ENCODE measurements at regions not wholly inside any gene's neighbourhood (a gene's known extent, or its start where the extent isn't known, plus 50 kb on each side); places are given as distances from the start of the nearest gene placed in this dataset.

DNA sequence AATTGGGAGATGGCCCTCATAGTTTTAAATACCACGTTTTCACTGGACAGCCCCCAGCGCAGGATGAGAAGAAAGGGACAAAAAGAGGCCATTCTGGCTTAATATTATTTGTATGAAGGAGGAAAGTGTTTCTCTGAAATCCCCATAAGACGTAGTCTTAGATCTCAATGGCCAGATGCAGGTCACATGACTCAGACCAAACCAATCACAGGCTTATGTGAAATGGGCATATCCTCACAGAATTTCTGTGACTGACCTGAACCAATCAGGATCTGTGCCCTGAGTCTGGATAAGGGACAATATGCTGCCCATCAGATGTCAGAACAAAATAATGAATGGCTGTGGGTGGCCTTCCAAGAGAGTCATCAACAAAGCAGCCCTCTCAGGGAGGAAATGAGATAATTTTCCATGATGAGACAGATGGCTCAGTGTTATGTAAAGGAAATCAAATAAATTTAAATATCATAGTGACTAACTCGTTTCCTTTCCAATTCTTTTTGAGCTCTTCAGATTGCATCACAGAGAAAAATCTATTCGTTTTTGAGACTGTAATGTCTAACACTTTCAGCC is 1009.5 kb upstream of the TMEM132C start:
- no peak overlapping the region for H3K4me3 ChIP-seq (ENCODE audit: low read depth, low read length)
- peak; percentile 81 for DNase-seq (ENCODE audit: low read depth)
- TF ChIP-seq, protein P1, sequence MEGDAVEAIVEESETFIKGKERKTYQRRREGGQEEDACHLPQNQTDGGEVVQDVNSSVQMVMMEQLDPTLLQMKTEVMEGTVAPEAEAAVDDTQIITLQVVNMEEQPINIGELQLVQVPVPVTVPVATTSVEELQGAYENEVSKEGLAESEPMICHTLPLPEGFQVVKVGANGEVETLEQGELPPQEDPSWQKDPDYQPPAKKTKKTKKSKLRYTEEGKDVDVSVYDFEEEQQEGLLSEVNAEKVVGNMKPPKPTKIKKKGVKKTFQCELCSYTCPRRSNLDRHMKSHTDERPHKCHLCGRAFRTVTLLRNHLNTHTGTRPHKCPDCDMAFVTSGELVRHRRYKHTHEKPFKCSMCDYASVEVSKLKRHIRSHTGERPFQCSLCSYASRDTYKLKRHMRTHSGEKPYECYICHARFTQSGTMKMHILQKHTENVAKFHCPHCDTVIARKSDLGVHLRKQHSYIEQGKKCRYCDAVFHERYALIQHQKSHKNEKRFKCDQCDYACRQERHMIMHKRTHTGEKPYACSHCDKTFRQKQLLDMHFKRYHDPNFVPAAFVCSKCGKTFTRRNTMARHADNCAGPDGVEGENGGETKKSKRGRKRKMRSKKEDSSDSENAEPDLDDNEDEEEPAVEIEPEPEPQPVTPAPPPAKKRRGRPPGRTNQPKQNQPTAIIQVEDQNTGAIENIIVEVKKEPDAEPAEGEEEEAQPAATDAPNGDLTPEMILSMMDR (IDR thresholded peaks at IDR 0.05; ENCODE audit: insufficient read depth, low read length), result no peak

- DNase-seq (ENCODE audit: low read depth), result no peak
- TF ChIP-seq, protein P1 (IDR thresholded peaks at IDR 0.05; ENCODE audit: insufficient read depth, low read length), result no peak
- H3K4me3 ChIP-seq (ENCODE audit: low read depth, low read length), result no peak overlapping the region
Observed at GRCh38 chr12:127260531-127260930, 1006.4 kb upstream of the TMEM132C start.

GRCh38 chr12:127260999-127261398 is 1006.0 kb upstream of the TMEM132C start:
- TF ChIP-seq, protein P1 (IDR thresholded peaks at IDR 0.05; ENCODE audit: insufficient read depth, low read length), result no peak
- no peak for DNase-seq (ENCODE audit: low read depth)
- H3K4me3 ChIP-seq (ENCODE audit: low read depth, low read length), result no peak overlapping the region

DNA sequence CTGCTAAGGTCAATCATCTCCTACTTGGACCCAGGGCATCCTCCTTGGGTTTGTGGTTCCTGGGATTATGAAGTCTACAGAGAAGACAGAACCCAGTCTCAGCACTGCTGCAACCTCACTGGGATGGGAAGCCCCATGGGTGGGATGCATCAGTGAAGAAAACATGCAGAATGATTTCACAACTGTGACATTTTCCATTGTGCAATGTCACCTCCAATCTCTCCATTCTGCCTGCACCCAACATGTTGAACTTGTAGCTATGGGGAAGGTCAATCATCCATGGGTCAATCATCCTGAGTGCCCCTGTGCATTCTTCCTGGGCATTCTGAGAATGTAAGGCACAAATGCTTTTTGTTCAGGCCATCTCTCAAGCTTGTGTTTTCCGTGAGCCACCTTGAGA is 1004.4 kb upstream of the TMEM132C start:
- TF ChIP-seq, protein P1 (IDR thresholded peaks at IDR 0.05; ENCODE audit: insufficient read depth, low read length), result no peak
- no peak overlapping the region for H3K4me3 ChIP-seq (ENCODE audit: low read depth, low read length)
- DNase-seq (ENCODE audit: low read depth), result no peak

- TF ChIP-seq, protein P1 (IDR thresholded peaks at IDR 0.05; ENCODE audit: insufficient read depth, low read length), result no peak
- no peak for DNase-seq (ENCODE audit: low read depth)
- no peak overlapping the region for H3K4me3 ChIP-seq (ENCODE audit: low read depth, low read length)
Observed at GRCh38 chr12:127263621-127264020, 1003.3 kb upstream of the TMEM132C start.

GRCh38 chr12:127267128-127267527 is 999.8 kb upstream of the TMEM132C start:
- H3K4me3 ChIP-seq (ENCODE audit: low read depth, low read length), result no peak overlapping the region
- DNase-seq (ENCODE audit: low read depth), result no peak
- TF ChIP-seq, protein P1 (IDR thresholded peaks at IDR 0.05; ENCODE audit: insufficient read depth, low read length), result no peak

DNA sequence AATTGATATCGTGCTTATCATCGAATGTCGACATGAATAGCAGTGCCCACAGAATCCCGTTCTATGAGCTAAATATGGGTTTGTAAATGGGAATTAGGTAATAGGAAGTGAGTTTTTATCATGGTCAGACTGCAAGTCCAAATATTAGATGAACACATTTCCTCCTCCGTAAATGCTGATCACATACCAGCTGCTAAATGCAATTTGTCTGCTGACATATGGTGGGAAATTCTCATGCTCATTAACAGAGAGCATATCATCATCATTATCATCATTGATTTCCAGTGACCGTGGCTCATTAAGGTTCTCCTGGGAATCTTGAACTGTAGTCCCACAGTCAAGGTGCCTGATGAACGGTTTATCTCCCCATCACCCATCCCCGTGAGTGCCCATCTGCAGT is 998.8 kb upstream of the TMEM132C start:
- TF ChIP-seq, protein P1 (IDR thresholded peaks at IDR 0.05; ENCODE audit: insufficient read depth, low read length), result no peak
- H3K4me3 ChIP-seq (ENCODE audit: low read depth, low read length), result no peak overlapping the region
- DNase-seq (ENCODE audit: low read depth), result no peak

Measured in fibroblast of the aortic adventitia (primary cell).